Stimulated activated naive CD4-positive, alpha-beta T cell (primary cell): ENCODE measurements at regions not wholly inside any gene's neighbourhood (a gene's known extent, or its start where the extent isn't known, plus 50 kb on each side); places are given as distances from the start of the nearest gene placed in this dataset.
"Not testable (repeated sequence)": the region's sequence is repeated elsewhere in the genome, so short reads cannot be mapped to it uniquely, and the experiment has no call there.

ENCODE experiments used
- DNase-seq, 6 experiments: peaks; one replicate each; lab custom pipeline; 2025; lab: John Stamatoyannopoulos, UW

DNA sequence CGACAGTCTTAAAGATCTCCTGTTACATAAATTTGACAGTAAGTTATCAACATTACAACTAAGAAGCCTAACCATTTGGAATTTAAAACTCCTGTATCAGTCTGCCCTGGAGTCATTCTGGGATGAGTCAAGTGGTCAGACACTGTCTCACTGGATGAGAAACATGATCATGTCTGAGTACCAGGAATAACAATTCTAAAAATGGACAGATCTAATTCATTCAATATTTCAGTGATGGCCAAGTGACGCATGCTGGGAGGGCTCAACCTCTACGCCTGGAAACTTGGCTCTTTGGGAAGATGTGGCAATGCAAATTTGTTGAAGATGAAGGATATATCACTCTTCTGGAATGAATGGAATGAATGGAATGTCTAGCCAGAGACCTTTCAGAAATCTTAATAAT is 1427.2 kb downstream of the STIM2 start:
- DNase-seq, result no peak

DNA sequence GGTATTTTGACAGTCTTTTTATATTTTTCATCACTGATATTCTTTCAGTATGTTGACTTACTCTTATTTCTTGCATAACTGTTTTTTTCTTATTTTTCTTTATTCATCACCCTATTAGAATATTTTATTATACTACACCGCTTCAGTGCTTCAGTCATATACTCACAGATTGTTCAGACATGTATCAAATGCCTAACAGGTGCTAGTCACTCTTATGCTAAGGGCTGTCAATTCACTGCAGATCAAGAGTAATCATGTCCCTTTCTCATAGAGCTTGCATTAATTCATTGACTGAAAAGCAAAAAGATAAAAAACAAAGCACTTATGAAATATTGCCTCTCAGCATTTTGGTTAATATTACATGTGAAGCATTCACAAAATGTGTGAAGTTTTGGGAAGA is 1435.6 kb downstream of the STIM2 start:
- no peak for DNase-seq

DNA sequence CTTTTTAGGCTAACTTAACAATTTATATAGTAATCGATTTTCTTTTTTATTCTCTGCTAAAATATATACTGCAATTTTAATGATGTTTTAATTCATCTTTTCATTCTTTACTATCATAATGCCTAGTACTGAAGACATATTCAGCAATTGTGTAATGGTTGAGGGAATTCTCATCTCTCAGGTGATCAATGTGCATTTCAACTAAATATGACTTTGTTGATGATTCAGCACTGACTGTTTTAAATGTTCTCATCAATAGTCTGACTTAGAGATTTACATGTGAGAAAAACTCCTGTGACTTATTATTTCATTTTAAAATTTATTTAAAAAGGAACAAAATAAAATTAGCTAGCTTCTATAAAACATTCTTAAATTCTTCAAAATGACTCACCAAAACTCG is 1450.3 kb downstream of the STIM2 start:
- DNase-seq, result no peak

DNA sequence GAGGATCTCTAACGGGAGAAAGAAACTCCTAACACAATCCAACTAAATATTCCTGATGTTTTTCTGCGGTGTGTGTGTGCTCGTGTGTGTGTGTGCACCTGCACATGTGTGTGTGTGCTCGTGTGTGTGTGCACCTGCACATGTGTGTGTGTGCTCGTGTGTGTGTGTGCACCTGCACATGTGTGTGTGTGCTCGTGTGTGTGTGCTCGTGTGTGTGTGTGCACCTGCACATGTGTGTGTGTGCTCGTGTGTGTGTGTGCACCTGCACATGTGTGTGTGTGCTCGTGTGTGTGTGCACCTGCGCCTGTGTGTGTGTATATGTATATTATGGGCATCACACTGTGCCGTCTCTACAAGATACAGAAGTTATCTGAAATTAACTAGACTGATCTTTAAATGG is 1451.9 kb downstream of the STIM2 start:
- not testable (repeated sequence) for DNase-seq

GRCh38 chr4:28313729-28314713 is 1453.4 kb downstream of the STIM2 start:
- no peak for DNase-seq

GRCh38 chr4:28317221-28317620 is 1456.6 kb downstream of the STIM2 start:
- DNase-seq, result no peak

DNA sequence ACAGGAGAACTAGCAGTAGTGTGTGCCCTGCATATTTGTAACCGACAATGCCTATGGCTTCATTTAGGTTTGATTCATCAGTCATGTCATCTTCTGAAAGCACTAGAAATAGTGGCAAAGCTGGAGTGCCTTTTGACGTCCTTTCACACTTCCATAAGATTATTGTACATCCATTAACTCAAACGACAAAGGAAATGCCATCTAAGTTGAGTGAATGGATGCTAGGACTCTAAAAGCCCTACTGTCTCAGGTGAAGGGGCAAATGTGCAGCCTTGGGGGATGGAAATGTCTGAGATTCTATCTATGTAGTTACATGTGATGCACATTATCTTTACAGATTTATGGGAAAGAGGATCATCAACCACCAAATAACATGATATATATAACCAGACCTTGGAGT is 1473.6 kb downstream of the STIM2 start:
- no peak for DNase-seq

DNA sequence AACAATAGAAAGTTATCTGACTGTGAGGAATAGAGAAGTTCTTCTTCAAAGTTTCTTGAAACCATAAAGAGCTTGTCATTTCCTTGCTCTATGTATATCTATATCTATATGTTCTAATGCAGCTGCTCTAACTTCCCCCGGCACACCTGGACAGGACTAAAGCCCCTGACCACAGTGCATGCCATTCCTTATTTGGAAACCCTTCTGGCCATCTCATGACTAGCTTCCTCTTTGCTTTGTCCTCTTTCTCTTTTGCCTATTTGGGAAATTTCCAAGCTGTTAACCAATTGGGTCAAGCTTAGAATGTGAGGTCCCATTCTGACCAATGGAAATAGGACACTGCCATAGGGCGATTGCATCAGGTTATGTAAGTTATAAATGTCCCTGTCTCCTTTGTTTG is 1481.1 kb downstream of the STIM2 start:
- DNase-seq, result no peak

DNA sequence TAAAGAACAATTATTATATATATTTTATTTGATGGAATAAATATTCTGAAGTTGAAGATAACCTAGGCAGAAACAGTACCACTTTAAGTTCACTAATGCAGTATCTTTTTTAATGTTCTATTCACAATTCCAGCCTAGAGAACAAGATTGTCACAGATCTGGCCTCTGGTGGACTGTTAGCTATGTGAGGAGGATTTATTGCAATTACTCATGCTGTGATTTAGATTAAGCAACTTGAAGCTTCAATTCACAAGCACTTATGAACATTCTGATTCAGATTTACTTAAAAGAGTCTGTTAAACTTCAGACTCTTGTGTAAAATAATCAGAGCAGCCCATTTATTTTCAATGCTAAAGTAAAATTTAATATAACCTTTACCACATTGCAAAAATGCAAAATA is 1489.8 kb downstream of the STIM2 start:
- DNase-seq, result no peak

GRCh38 chr4:28351102-28351501 is 1490.5 kb downstream of the STIM2 start:
- no peak for DNase-seq

- DNase-seq, result no peak
These were observed 1491.2 kb downstream of the STIM2 start for GRCh38 chr4:28351826-28352225.

- DNase-seq, result no peak
These were observed 1494.4 kb downstream of the STIM2 start for GRCh38 chr4:28354880-28355656.

DNA sequence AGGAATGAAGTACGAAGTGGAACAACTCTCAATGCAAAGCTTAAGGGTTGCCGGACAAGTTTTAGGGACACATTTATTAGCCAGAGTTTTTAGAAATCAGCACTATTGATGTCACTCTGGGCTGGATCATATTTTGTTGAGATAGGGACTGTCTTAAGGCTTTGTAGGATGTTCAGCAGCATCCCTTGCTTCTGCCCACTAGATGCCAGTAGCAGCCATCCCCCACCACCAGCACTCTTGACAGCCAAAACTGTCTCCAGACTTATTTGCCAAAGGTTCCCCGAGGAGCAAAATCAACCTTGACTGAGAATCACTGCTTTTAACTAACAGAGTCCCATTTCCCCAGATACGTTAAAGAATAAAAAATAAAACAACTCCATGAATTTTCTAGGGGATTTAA is 1497.3 kb downstream of the STIM2 start:
- no peak for DNase-seq

DNA sequence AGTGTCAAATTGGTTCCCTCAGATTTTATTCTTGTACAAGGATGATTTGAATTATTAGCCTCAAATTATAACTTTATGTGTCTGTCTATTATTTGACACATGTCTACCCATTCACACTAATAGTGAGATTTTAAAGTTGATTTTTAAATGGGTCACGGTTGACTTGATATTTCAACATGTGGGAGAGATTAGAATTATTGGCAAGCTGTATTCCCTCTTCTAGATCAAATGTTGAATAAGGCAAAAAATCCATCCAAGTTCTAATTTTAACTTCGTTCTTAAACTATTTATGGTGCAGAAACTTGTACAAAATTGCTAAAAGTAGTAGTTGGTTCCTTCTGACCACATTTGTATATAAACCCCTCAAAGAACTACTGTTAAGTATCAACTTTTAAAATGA is 1498.0 kb downstream of the STIM2 start:
- no peak for DNase-seq

DNA sequence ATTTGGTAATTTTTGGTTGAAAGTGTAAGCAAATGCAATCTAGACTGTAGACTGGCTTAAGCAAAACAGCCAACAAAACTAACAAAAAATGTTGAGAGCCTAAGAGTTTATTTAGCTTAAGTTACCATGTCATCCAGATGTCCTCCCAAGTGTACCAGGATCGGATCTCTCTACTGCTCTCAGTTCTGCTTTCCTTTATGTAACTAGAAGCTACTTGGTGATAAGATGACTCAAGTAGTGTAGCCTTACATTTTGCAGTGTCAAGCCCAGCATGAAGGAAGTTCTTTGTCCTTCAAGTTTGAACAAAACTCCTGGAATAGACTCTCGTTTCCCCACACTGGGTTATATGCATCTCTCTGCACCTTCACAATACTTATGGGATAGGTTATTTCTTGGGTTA is 1500.0 kb downstream of the STIM2 start:
- DNase-seq, result no peak

DNA sequence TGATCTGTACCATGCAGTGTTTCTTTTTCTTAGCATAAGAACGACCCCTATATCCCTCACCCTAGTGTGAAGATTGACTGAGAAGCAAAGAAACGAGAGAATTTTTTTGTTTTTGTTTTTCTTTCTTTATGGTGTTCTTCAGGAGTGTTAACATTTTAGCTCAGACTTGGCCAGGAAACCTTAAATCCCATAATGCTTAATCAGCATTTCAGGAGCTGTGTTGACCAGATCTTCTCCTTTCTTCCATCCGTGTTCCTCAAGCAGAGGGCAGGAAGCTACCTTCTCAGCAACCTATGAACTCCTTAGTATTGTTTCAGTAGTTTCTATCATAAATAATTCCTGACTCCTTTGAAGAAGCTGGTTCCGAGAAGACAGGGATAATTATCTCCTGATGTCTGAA is 1501.5 kb downstream of the STIM2 start:
- DNase-seq, result no peak

DNA sequence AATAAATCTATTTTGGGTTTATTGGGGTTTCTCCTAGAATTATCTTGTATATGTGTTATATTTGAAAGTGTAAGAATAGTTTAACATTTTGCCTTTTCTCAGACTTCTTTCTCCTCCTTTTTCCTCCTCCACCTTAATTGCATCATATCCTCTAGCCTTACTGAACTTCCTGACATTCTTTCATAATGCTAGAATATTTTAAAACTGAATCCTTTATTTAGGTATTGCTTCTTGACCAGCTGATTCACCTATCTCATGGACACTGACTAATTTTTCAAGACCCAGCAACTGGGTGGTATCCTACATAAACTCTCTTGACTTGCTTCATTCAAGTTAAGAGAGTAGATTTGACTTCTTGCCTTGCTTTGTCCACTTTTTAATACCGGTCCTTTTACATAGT is 1508.9 kb downstream of the STIM2 start:
- no peak for DNase-seq

GRCh38 chr4:28373191-28373590 is 1512.5 kb downstream of the STIM2 start:
- no peak for DNase-seq

- no peak for DNase-seq
These were observed 1513.0 kb downstream of the STIM2 start for GRCh38 chr4:28373601-28374000.

DNA sequence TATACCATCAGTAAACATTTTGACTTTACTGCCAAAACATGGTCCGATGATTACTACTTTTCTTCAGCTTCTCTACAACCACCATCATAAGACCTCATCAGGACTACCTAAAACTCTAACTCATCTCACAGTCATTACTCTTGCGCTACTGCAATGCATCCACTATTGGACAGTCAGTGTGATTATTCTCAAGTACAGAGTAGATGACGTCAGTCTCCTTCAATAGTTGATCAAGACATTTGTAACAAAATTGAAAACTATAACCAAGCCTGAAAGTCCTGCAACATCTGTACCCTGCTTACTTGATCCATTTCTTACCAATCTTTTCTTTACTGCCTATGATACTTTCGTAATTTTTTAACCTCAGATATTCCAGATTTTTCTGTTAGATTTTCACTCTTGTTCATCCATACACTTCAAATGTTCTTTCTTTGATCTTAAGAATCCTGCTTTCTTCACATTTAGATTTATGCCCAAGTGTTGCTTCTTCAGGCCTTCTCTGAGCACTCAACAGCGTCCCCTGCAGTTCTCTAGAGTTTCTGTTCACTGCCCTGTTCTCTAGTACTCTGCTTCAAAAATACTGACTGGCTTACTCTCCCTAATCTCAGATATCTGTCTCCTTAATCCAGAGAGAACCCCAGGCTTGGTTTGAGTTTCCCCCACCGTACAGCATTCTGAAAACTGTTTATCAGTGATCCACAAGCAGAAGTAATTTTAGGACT is 1517.6 kb downstream of the STIM2 start:
- no peak for DNase-seq

GRCh38 chr4:28385801-28386200 is 1525.2 kb downstream of the STIM2 start:
- no peak for DNase-seq

DNA sequence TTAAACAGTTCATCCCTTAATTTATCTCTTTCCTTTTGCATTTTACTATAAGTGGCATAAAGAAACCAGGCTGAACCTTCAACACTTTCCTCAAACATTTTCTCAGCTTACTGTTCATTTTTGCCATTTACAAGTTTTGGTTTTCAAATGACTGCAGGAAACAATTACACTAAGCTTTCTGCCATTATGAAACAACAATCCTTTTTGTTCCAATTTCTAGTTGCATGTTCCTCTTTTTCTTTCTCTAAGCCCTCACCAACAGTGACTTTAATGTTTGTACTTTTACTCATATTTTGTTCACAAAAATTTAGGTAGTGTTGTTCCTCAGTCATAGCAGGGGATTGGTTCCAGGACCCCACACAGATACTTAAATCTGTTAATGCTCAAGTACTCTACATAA is 1526.1 kb downstream of the STIM2 start:
- DNase-seq, result no peak

- DNase-seq, result no peak
These were observed 1527.8 kb downstream of the STIM2 start for GRCh38 chr4:28388471-28388870.
